H9 (cell line): ENCODE measurements at regions not wholly inside any gene's neighbourhood (a gene's known extent, or its start where the extent isn't known, plus 50 kb on each side); places are given as distances from the start of the nearest gene placed in this dataset.

Source experiments
- DNase-seq: peaks from one replicate; pipeline ENCODE4 v3.0.0-alpha.2; 2017
- H2AFZ ChIP-seq: one replicate; pipeline ENCODE4 v1.6.1; 2013; ENCODE audit warnings: mild to moderate bottlenecking, low read length, control low read depth, moderate library complexity
- H2AK5ac ChIP-seq: 2 replicates; pipeline ENCODE4 v1.6.1; 2013; ENCODE audit warnings: low read length, control low read depth, mixed read lengths; ENCODE audit not compliant: insufficient read length
- H2BK120ac ChIP-seq: one replicate; pipeline ENCODE4 v1.6.1; 2013; ENCODE audit warnings: low read depth, mild to moderate bottlenecking, low read length, control low read depth, inconsistent platforms; ENCODE audit not compliant: poor library complexity, severe bottlenecking
- H2BK12ac ChIP-seq: 2 replicates; pipeline ENCODE4 v1.6.1; 2013; ENCODE audit warnings: low read length, control low read depth, mixed read lengths, low read depth; ENCODE audit not compliant: insufficient read length
- H2BK15ac ChIP-seq: 2 replicates; pipeline ENCODE4 v1.6.1; 2013; ENCODE audit warnings: low read depth, low read length, control low read depth
- H2BK20ac ChIP-seq: one replicate; pipeline ENCODE4 v1.6.1; 2013; ENCODE audit warnings: low read depth, mild to moderate bottlenecking, low read length, control low read depth, inconsistent platforms; ENCODE audit not compliant: poor library complexity, severe bottlenecking
- H2BK5ac ChIP-seq: 2 replicates; pipeline ENCODE4 v1.6.1; 2013; ENCODE audit warnings: low read length, control low read depth, mixed read lengths; ENCODE audit not compliant: insufficient read length
- H3K14ac ChIP-seq: 2 replicates; pipeline ENCODE4 v1.6.1; 2013; ENCODE audit warnings: low read length, control low read depth; ENCODE audit not compliant: insufficient read depth
- H3K18ac ChIP-seq: 2 replicates; pipeline ENCODE4 v1.6.1; 2013; ENCODE audit warnings: low read depth, mild to moderate bottlenecking, mixed read lengths, low read length, control low read depth; ENCODE audit not compliant: insufficient read length
- H3K23ac ChIP-seq: 2 replicates; pipeline ENCODE4 v1.6.1; 2013; ENCODE audit warnings: low read length, control low read depth, mixed read lengths, low read depth; ENCODE audit not compliant: insufficient read length
- H3K23me2 ChIP-seq: 2 replicates; pipeline ENCODE4 v1.6.1; 2013; ENCODE audit warnings: low read depth, mild to moderate bottlenecking, mixed read lengths, low read length, control low read depth; ENCODE audit not compliant: insufficient read length, poor library complexity, severe bottlenecking
- H3K27ac ChIP-seq: 2 replicates; pipeline ENCODE4 v1.5.1; 2013; ENCODE audit warnings: low read length, control low read depth, mixed read lengths, low read depth; ENCODE audit not compliant: insufficient read length
- H3K27me3 ChIP-seq: 2 replicates; pipeline ENCODE4 v1.6.1; 2013; ENCODE audit warnings: low read length, control low read depth, inconsistent platforms; ENCODE audit not compliant: insufficient read depth
- H3K4ac ChIP-seq: 2 replicates; pipeline ENCODE4 v1.6.1; 2013; ENCODE audit warnings: low read depth, mild to moderate bottlenecking, control low read depth, inconsistent platforms, low read length, moderate library complexity
- H3K4me1 ChIP-seq: 2 replicates; pipeline ENCODE4 v1.6.1; 2013; ENCODE audit warnings: low read length, control low read depth, inconsistent platforms; ENCODE audit not compliant: insufficient read depth
- H3K4me2 ChIP-seq: 2 replicates; pipeline ENCODE4 v1.6.1; 2013; ENCODE audit warnings: low read length, control low read depth, mixed read lengths; ENCODE audit not compliant: insufficient read length, insufficient read depth
- H3K56ac ChIP-seq: 2 replicates; pipeline ENCODE4 v1.6.1; 2013; ENCODE audit warnings: low read depth, mild to moderate bottlenecking, mixed read lengths, low read length, control low read depth; ENCODE audit not compliant: insufficient read length
- H3K79me1 ChIP-seq: 2 replicates; pipeline ENCODE4 v1.6.1; 2013; ENCODE audit warnings: low read depth, mild to moderate bottlenecking, moderate library complexity, low read length, control low read depth, inconsistent platforms; ENCODE audit not compliant: insufficient read depth, poor library complexity, severe bottlenecking
- H3K79me2 ChIP-seq: 2 replicates; pipeline ENCODE4 v1.6.1; 2013; ENCODE audit warnings: low read length, control low read depth, inconsistent platforms; ENCODE audit not compliant: insufficient read depth
- H3K9ac ChIP-seq: 2 replicates; pipeline ENCODE4 v1.6.1; 2013; ENCODE audit warnings: low read length, control low read depth, mixed read lengths; ENCODE audit not compliant: insufficient read length; ENCODE audit errors: extremely low read depth
- H3K9me3 ChIP-seq: one replicate; pipeline ENCODE4 v1.6.1; 2013; ENCODE audit warnings: low read depth, low read length, inconsistent platforms; ENCODE audit not compliant: control insufficient read depth
- H3T11ph ChIP-seq: one replicate; pipeline ENCODE4 v1.6.1; 2013; ENCODE audit warnings: mild to moderate bottlenecking, low read length, control low read depth, inconsistent platforms
- H4K20me1 ChIP-seq: one replicate; pipeline ENCODE4 v1.6.1; 2013; ENCODE audit not compliant: control insufficient read depth, insufficient read length, insufficient read depth
- H4K5ac ChIP-seq: 2 replicates; pipeline ENCODE4 v1.6.1; 2013; ENCODE audit warnings: low read depth, mild to moderate bottlenecking, mixed read lengths, low read length, control low read depth; ENCODE audit not compliant: insufficient read length
- H4K8ac ChIP-seq: replicated peaks from 2 replicates; pipeline ENCODE4 v1.6.1; 2013; ENCODE audit warnings: low read length, control low read depth, mixed read lengths, low read depth; ENCODE audit not compliant: insufficient read length
- H4K91ac ChIP-seq: 2 replicates; pipeline ENCODE4 v1.6.1; 2013; ENCODE audit warnings: low read depth, mild to moderate bottlenecking, moderate library complexity, mixed read lengths, low read length, control low read depth; ENCODE audit not compliant: insufficient read length
- H3K27ac Mint-ChIP-seq, 3 experiments: 2 replicates in 2 of 3; 3 replicates in 1 of 3; pipeline ENCODE4 v1.8.0; 2020 to 2021; ENCODE audit warnings: mixed read lengths in 3 of 3, mild to moderate bottlenecking in 1 of 3, moderate library complexity in 1 of 3
- H3K27me3 Mint-ChIP-seq: 2 replicates; pipeline ENCODE4 v1.8.0; 2021; ENCODE audit warnings: low read depth, mild to moderate bottlenecking, moderate library complexity, mixed read lengths
- H3K36me3 Mint-ChIP-seq, 3 experiments: 2 replicates in 2 of 3; 3 replicates in 1 of 3; pipeline ENCODE4 v1.8.0; 2020 to 2021; ENCODE audit warnings: low read depth in 3 of 3, mixed read lengths in 3 of 3; ENCODE audit not compliant: insufficient read depth in 1 of 3
- H3K4me1 Mint-ChIP-seq, 2 experiments: 2 replicates each; pipeline ENCODE4 v1.8.0; 2020; ENCODE audit warnings: mixed read lengths in 2 of 2
- H3K4me3 Mint-ChIP-seq, 2 experiments: 2 replicates in 1 of 2; 3 replicates in 1 of 2; pipeline ENCODE4 v1.8.0; 2020 to 2021; ENCODE audit warnings: mild to moderate bottlenecking in 2 of 2, mixed read lengths in 2 of 2, moderate library complexity in 1 of 2
- H3K9me3 Mint-ChIP-seq, 2 experiments: 2 replicates in 1 of 2; 3 replicates in 1 of 2; pipeline ENCODE4 v1.8.0; 2020; ENCODE audit warnings: mild to moderate bottlenecking in 2 of 2, mixed read lengths in 2 of 2, moderate library complexity in 1 of 2
- CTCF ChIP-seq: fragments of 200-600 bp; sonication (generic); conservative IDR thresholded peaks from 3 replicates; pipeline ENCODE4 v1.8.0; 2021; ENCODE audit warnings: antibody characterized with exemption, mild to moderate bottlenecking

GRCh38 chr4:137861682-137862081 is 329.4 kb upstream of the PCDH18 start:
- Histone ChIP-seq H3K79me2 (no peaks in the 10 kb centered on the region), H2BK12ac (no peak overlapping the region), H2AFZ (no peak overlapping the region), H4K5ac (no peak overlapping the region), H4K20me1 (no peaks in the 10 kb centered on the region), H3K56ac (no peak overlapping the region), H2BK20ac (no peak overlapping the region), H4K8ac (no peak overlapping the region), H4K91ac (no peak overlapping the region), H3K18ac (no peak overlapping the region), H3K23me2 (no peaks in the 10 kb centered on the region), H3K4me1 (no peaks in the 10 kb centered on the region), H3T11ph (no peak overlapping the region), H3K23ac (no peak overlapping the region), H3K79me1 (no peaks in the 10 kb centered on the region), H3K4me2 (no peak overlapping the region), H3K4ac (no peak overlapping the region), H3K14ac (no peak overlapping the region), H3K9me3 (no peaks in the 10 kb centered on the region), H3K9ac (no peak overlapping the region), H2AK5ac (no peak overlapping the region), H2BK120ac (no peak overlapping the region), H3K27ac (no peak overlapping the region), H2BK15ac (no peak overlapping the region), H3K27me3 (no peaks in the 10 kb centered on the region), H2BK5ac (no peak overlapping the region)
- no peak for DNase-seq
- H3K27me3 Mint-ChIP-seq, result no peaks in the 10 kb centered on the region
- no peaks in the 10 kb centered on the region for H3K9me3 Mint-ChIP-seq
- peaks cover 2 to 3% of the 10 kb centered on the region in 2 experiments; a peak in 3 of 4 replicates for H3K4me1 Mint-ChIP-seq
- TF ChIP-seq CTCF, result peak; percentile 66
- no peak overlapping the region for H3K4me3 Mint-ChIP-seq
- H3K36me3 Mint-ChIP-seq, result no peaks in the 10 kb centered on the region
- H3K27ac Mint-ChIP-seq, result no peak overlapping the region
